Neural cell (in vitro differentiated cells): ENCODE measurements at regions not wholly inside any gene's neighbourhood (a gene's known extent, or its start where the extent isn't known, plus 50 kb on each side); places are given as distances from the start of the nearest gene placed in this dataset.

Experiments used
- H2AFZ ChIP-seq: fragments of 200-600, 300-800 bp; sonication (generic), shearing (Covaris generic); 2 replicates; pipeline ENCODE4 v1.6.0; 2014; ENCODE audit warnings: low read depth, mild to moderate bottlenecking, antibody characterized with exemption, low read length, moderate library complexity
- H3F3A ChIP-seq: fragments of 200-600 bp; shearing (Covaris generic); 2 replicates; pipeline ENCODE4 v1.6.1; 2016; ENCODE audit warnings: mild to moderate bottlenecking, moderate library complexity, mixed read lengths, antibody characterized with exemption, low read length; ENCODE audit not compliant: insufficient read depth, poor library complexity, severe bottlenecking
- H3K27ac ChIP-seq: fragments of 200-600, 300-800 bp; sonication (generic), shearing (Covaris generic); 2 replicates; pipeline ENCODE4 v1.5.1; 2014; ENCODE audit warnings: mild to moderate bottlenecking, low read length, moderate library complexity
- H3K27me3 ChIP-seq: fragments of 300-800, 200-600 bp; sonication (generic), shearing (Covaris generic); 2 replicates; pipeline ENCODE4 v1.6.0; 2014; ENCODE audit warnings: mild to moderate bottlenecking, low read depth, low read length, moderate library complexity; ENCODE audit not compliant: insufficient read depth
- H3K36me3 ChIP-seq: fragments of 300-800, 200-600 bp; sonication (generic), shearing (Covaris generic); 2 replicates; pipeline ENCODE4 v1.5.1; 2014; ENCODE audit warnings: mild to moderate bottlenecking, antibody characterized with exemption, low read length, moderate library complexity; ENCODE audit not compliant: insufficient read depth
- H3K4me2 ChIP-seq: fragments of 300-800, 200-600 bp; sonication (generic), shearing (Covaris generic); 2 replicates; pipeline ENCODE4 v1.6.0; 2014; ENCODE audit warnings: mild to moderate bottlenecking, low read length
- H3K4me3 ChIP-seq: fragments of 300-800, 200-600 bp; sonication (generic), shearing (Covaris generic); 2 replicates; pipeline ENCODE4 v1.5.1; 2014; ENCODE audit warnings: mild to moderate bottlenecking, low read length, moderate library complexity
- H3K79me2 ChIP-seq: fragments of 200-600 bp; shearing (Covaris generic); replicated peaks from 2 replicates; pipeline ENCODE4 v1.6.0; 2014; ENCODE audit warnings: mild to moderate bottlenecking, low read length, moderate library complexity; ENCODE audit not compliant: insufficient read depth
- H3K9ac ChIP-seq: fragments of 300-800, 200-600 bp; sonication (generic), shearing (Covaris generic); 2 replicates; pipeline ENCODE4 v1.6.1; 2016; ENCODE audit warnings: mild to moderate bottlenecking, low read length, mixed read lengths
- H3K9me2 ChIP-seq: fragments of 200-600 bp; shearing (Covaris generic); 2 replicates; pipeline ENCODE4 v1.6.1; 2016; ENCODE audit warnings: mild to moderate bottlenecking, low read length, mixed read lengths; ENCODE audit not compliant: insufficient read depth
- H3K9me3 ChIP-seq: fragments of 200-600, 300-800 bp; sonication (generic), shearing (Covaris generic); 2 replicates; pipeline ENCODE4 v1.6.1; 2016; ENCODE audit warnings: mild to moderate bottlenecking, mixed run types, low read length, moderate library complexity, mixed read lengths
- H4K20me1 ChIP-seq: fragments of 200-600 bp; shearing (Covaris generic); 2 replicates; pipeline ENCODE4 v1.6.1; 2016; ENCODE audit warnings: mild to moderate bottlenecking, mixed run types; ENCODE audit not compliant: insufficient read depth
- EP300 ChIP-seq: fragments of 450-650 bp; conservative IDR thresholded peaks from 2 replicates; pipeline ENCODE4 v1.6.1; 2014; ENCODE audit warnings: antibody characterized with exemption, mild to moderate bottlenecking, moderate library complexity; ENCODE audit not compliant: poor library complexity, severe bottlenecking
- EZH2 ChIP-seq: fragments of 200-600, 300-800 bp; shearing (Covaris generic), sonication (generic); IDR thresholded peaks from 2 replicates; pipeline ENCODE4 v1.6.1; 2014; ENCODE audit warnings: antibody characterized with exemption, low read length, borderline replicate concordance, mild to moderate bottlenecking; ENCODE audit not compliant: insufficient read depth, poor library complexity, severe bottlenecking
- MXI1 ChIP-seq: fragments of 450-650 bp; conservative IDR thresholded peaks from 2 replicates; pipeline ENCODE4 v1.6.1; 2014; ENCODE audit warnings: antibody characterized with exemption, mild to moderate bottlenecking; ENCODE audit not compliant: poor library complexity, severe bottlenecking
- POLR2AphosphoS5 ChIP-seq: IDR thresholded peaks from 2 replicates; pipeline ENCODE4 v1.6.1; 2012
- RAD21 ChIP-seq: fragments of 450-650 bp; conservative IDR thresholded peaks from 2 replicates; pipeline ENCODE4 v1.6.1; 2014; ENCODE audit warnings: antibody characterized with exemption, mild to moderate bottlenecking, moderate library complexity
- SMC3 ChIP-seq: fragments of 450-650 bp; conservative IDR thresholded peaks from 2 replicates; pipeline ENCODE4 v1.6.1; 2014; ENCODE audit warnings: antibody characterized with exemption, mild to moderate bottlenecking, moderate library complexity; ENCODE audit not compliant: poor library complexity
- TAF1 ChIP-seq: IDR thresholded peaks from 2 replicates; pipeline ENCODE4 v1.6.1; 2012; ENCODE audit warnings: low read depth
- TF ChIP-seq, protein P1 (sequence below): fragments of 450-650 bp; IDR thresholded peaks from 2 replicates; pipeline ENCODE4 v1.5.1; 2014; ENCODE audit warnings: antibody characterized with exemption, mild to moderate bottlenecking, moderate library complexity; ENCODE audit not compliant: poor library complexity, severe bottlenecking
- TF ChIP-seq, protein P2 (sequence below): IDR thresholded peaks from 2 replicates; pipeline ENCODE4 v1.6.1; 2012; ENCODE audit warnings: borderline replicate concordance

DNA sequence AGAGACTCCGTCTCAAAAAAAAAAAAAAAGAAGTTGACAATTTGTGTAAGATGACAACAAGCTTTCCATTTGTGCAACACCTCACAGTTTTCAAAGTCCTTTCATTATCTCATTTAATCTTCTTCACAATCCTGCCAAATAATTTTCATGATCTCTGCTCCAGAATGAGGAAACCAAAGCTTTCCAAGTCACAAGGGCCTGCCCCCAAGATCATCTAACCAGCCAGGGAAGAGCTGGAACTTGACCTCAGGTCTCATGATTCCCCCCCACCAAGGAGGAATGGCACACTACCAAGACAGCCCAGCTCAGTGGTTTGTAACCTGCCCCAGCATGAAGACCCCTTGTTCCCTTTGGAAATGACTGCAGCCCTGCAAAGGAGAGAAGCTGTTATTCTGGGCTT is 74.0 kb upstream of the PIM1 start:
- Histone ChIP-seq H3K4me3 (no peak overlapping the region), H3K4me2 (no peak overlapping the region), H3K9me2 (no peaks in the 10 kb centered on the region), H2AFZ (no peak overlapping the region), H3F3A (no peaks in the 10 kb centered on the region), H3K27me3 (no peaks in the 10 kb centered on the region), H3K36me3 (no peaks in the 10 kb centered on the region), H4K20me1 (no peaks in the 10 kb centered on the region), H3K9me3 (no peaks in the 10 kb centered on the region), H3K9ac (no peak overlapping the region), H3K27ac (no peak overlapping the region), H3K79me2 (no peaks in the 10 kb centered on the region)
- TF ChIP-seq RAD21 = no peak
- TF ChIP-seq EZH2 = no peak
- TF ChIP-seq EP300 = no peak
- TF ChIP-seq TAF1 = no peak
- TF ChIP-seq POLR2AphosphoS5 = no peak
- TF ChIP-seq SMC3 = no peak
- no peak for TF ChIP-seq MXI1
- TF ChIP-seq, protein P1, sequence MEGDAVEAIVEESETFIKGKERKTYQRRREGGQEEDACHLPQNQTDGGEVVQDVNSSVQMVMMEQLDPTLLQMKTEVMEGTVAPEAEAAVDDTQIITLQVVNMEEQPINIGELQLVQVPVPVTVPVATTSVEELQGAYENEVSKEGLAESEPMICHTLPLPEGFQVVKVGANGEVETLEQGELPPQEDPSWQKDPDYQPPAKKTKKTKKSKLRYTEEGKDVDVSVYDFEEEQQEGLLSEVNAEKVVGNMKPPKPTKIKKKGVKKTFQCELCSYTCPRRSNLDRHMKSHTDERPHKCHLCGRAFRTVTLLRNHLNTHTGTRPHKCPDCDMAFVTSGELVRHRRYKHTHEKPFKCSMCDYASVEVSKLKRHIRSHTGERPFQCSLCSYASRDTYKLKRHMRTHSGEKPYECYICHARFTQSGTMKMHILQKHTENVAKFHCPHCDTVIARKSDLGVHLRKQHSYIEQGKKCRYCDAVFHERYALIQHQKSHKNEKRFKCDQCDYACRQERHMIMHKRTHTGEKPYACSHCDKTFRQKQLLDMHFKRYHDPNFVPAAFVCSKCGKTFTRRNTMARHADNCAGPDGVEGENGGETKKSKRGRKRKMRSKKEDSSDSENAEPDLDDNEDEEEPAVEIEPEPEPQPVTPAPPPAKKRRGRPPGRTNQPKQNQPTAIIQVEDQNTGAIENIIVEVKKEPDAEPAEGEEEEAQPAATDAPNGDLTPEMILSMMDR = no peak
- TF ChIP-seq, protein P2, sequence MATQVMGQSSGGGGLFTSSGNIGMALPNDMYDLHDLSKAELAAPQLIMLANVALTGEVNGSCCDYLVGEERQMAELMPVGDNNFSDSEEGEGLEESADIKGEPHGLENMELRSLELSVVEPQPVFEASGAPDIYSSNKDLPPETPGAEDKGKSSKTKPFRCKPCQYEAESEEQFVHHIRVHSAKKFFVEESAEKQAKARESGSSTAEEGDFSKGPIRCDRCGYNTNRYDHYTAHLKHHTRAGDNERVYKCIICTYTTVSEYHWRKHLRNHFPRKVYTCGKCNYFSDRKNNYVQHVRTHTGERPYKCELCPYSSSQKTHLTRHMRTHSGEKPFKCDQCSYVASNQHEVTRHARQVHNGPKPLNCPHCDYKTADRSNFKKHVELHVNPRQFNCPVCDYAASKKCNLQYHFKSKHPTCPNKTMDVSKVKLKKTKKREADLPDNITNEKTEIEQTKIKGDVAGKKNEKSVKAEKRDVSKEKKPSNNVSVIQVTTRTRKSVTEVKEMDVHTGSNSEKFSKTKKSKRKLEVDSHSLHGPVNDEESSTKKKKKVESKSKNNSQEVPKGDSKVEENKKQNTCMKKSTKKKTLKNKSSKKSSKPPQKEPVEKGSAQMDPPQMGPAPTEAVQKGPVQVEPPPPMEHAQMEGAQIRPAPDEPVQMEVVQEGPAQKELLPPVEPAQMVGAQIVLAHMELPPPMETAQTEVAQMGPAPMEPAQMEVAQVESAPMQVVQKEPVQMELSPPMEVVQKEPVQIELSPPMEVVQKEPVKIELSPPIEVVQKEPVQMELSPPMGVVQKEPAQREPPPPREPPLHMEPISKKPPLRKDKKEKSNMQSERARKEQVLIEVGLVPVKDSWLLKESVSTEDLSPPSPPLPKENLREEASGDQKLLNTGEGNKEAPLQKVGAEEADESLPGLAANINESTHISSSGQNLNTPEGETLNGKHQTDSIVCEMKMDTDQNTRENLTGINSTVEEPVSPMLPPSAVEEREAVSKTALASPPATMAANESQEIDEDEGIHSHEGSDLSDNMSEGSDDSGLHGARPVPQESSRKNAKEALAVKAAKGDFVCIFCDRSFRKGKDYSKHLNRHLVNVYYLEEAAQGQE = no peak

- Histone ChIP-seq H3K4me2 (no peak overlapping the region), H3K36me3 (no peaks in the 10 kb centered on the region)
Observed at GRCh38 chr6:37097335-37097734, 72.6 kb upstream of the PIM1 start.

GRCh38 chr6:37099442-37099841 is 70.5 kb upstream of the PIM1 start:
- H3K79me2 ChIP-seq = no peaks in the 10 kb centered on the region
- H3K36me3 ChIP-seq = no peaks in the 10 kb centered on the region
- no peak overlapping the region for H3K27ac ChIP-seq
- H3K4me2 ChIP-seq = no peak overlapping the region
- H3K27me3 ChIP-seq = no peaks in the 10 kb centered on the region
- no peak overlapping the region for H3K4me3 ChIP-seq
- no peaks in the 10 kb centered on the region for H4K20me1 ChIP-seq
- no peaks in the 10 kb centered on the region for H3K9me2 ChIP-seq
- TF ChIP-seq EP300 (no peak), TAF1 (no peak), EZH2 (no peak), RAD21 (no peak), SMC3 (no peak), POLR2AphosphoS5 (no peak), MXI1 (no peak)
- TF ChIP-seq, protein P1 = no peak
- TF ChIP-seq, protein P2 = no peak
- H3K9me3 ChIP-seq = no peaks in the 10 kb centered on the region
- H2AFZ ChIP-seq = no peak overlapping the region
- H3K9ac ChIP-seq = no peak overlapping the region
- no peaks in the 10 kb centered on the region for H3F3A ChIP-seq

More at GRCh38 chr6:37097335-37097734, 72.6 kb upstream of the PIM1 start:
- no peaks in the 10 kb centered on the region for H3K27me3 ChIP-seq
- no peak overlapping the region for H2AFZ ChIP-seq
- H3K9me2 ChIP-seq = no peaks in the 10 kb centered on the region
- no peak for TF ChIP-seq POLR2AphosphoS5
- H3K79me2 ChIP-seq = no peaks in the 10 kb centered on the region
- no peak overlapping the region for H3K4me3 ChIP-seq
- H4K20me1 ChIP-seq = no peaks in the 10 kb centered on the region
- no peaks in the 10 kb centered on the region for H3F3A ChIP-seq
- H3K9me3 ChIP-seq = no peaks in the 10 kb centered on the region
- no peak overlapping the region for H3K27ac ChIP-seq
- no peak overlapping the region for H3K9ac ChIP-seq
